SK-N-SH (cell line): ENCODE measurements at regions not wholly inside any gene's neighbourhood (a gene's known extent, or its start where the extent isn't known, plus 50 kb on each side); places are given as distances from the start of the nearest gene placed in this dataset.

Source experiments
- CTCF ChIA-PET: fragments of 300-600, 350-600 bp; formaldehyde crosslinking; extraction: SDS; loops from one replicate; lab custom pipeline; 2021; lab: Yijun Ruan, JAX
- POLR2A ChIA-PET: fragments of 350-600 bp; sonication (Branson Sonifier 250); formaldehyde crosslinking; extraction: SDS; loops from one replicate; lab custom pipeline; 2020; ENCODE audit warnings: antibody characterized with exemption, inconsistent platforms; lab: Yijun Ruan, JAX
- DNase-seq: peaks from one replicate; pipeline ENCODE4 v3.0.0; 2012
- H2AFZ ChIP-seq: fragments of 200-600 bp; sonication (generic); 2 replicates; pipeline ENCODE4 v1.8.1; 2016; ENCODE audit warnings: antibody characterized with exemption, mild to moderate bottlenecking, low read depth
- H3F3A ChIP-seq: fragments of 200-600 bp; sonication (generic); replicated peaks from 2 replicates; pipeline ENCODE3; 2016; ENCODE audit warnings: antibody characterized with exemption, mild to moderate bottlenecking; ENCODE audit not compliant: insufficient read depth
- H3K27ac ChIP-seq, 2 experiments: fragments of 200-500 bp in 1 of 2; fragments of 200-600 bp in 1 of 2; sonication (Bioruptor generic) in 1 of 2; sonication (generic), shearing (Covaris generic) in 1 of 2; 2 replicates each; pipeline versions ENCODE4 v1.5.1 to v1.6.1; 2014 to 2016; ENCODE audit warnings: low read depth in 2 of 2, inconsistent platforms in 1 of 2, low read length in 1 of 2, mild to moderate bottlenecking in 1 of 2, mixed read lengths in 1 of 2
- H3K27me3 ChIP-seq: fragments of 200-600 bp; sonication (generic), shearing (Covaris generic); 2 replicates; pipeline ENCODE4 v1.6.1; 2016; ENCODE audit warnings: mixed run types; ENCODE audit not compliant: insufficient read depth
- H3K36me3 ChIP-seq, 2 experiments: fragments of 200-500 bp in 1 of 2; fragments of 200-600 bp in 1 of 2; sonication (Bioruptor generic) in 1 of 2; sonication (generic) in 1 of 2; replicated peaks in 1 of 2; 2 replicates each; pipeline versions ENCODE3 to v1.5.1; 2014 to 2016; ENCODE audit warnings: low read length in 1 of 2, mild to moderate bottlenecking in 1 of 2; ENCODE audit not compliant: insufficient read depth in 2 of 2, control insufficient read depth in 1 of 2
- H3K4me1 ChIP-seq, 2 experiments: fragments of 200-500 bp in 1 of 2; fragments of 200-600 bp in 1 of 2; sonication (Bioruptor generic) in 1 of 2; sonication (generic), shearing (Covaris generic) in 1 of 2; 2 replicates each; pipeline versions ENCODE4 v1.5.1 to v1.6.1; 2014 to 2016; ENCODE audit warnings: low read depth in 1 of 2, low read length in 1 of 2, mixed run types in 1 of 2; ENCODE audit not compliant: insufficient read depth in 2 of 2, control insufficient read depth in 1 of 2
- H3K4me2 ChIP-seq: fragments of 200-600 bp; sonication (generic), shearing (Covaris generic); 2 replicates; pipeline ENCODE4 v1.6.1; 2017; ENCODE audit warnings: mixed run types
- H3K4me3 ChIP-seq, 2 experiments: fragments of 200-500 bp in 1 of 2; fragments of 200-600 bp in 1 of 2; sonication (Bioruptor generic) in 1 of 2; sonication (generic), shearing (Covaris generic) in 1 of 2; 2 replicates each; pipeline versions ENCODE4 v1.5.1 to v1.8.1; 2014 to 2016; ENCODE audit warnings: low read depth in 2 of 2, inconsistent platforms in 1 of 2, low read length in 1 of 2, mild to moderate bottlenecking in 1 of 2, mixed read lengths in 1 of 2, moderate library complexity in 1 of 2
- H3K79me2 ChIP-seq: fragments of 200-600 bp; sonication (generic); 2 replicates; pipeline ENCODE4 v1.8.1; 2017; ENCODE audit warnings: mild to moderate bottlenecking; ENCODE audit not compliant: insufficient read depth
- H3K9ac ChIP-seq: fragments of 200-600 bp; sonication (generic); 2 replicates; pipeline ENCODE4 v1.6.1; 2017; ENCODE audit warnings: mixed run types
- H3K9me2 ChIP-seq: fragments of 200-600 bp; sonication (generic); 2 replicates; pipeline ENCODE4 v1.6.1; 2017; ENCODE audit warnings: mixed run types
- H3K9me3 ChIP-seq: fragments of 200-600 bp; sonication (generic); 2 replicates; pipeline ENCODE4 v1.6.1; 2017; ENCODE audit warnings: mixed run types, mild to moderate bottlenecking, moderate library complexity
- H4K20me1 ChIP-seq: fragments of 200-600 bp; sonication (generic); 2 replicates; pipeline ENCODE4 v1.6.1; 2017; ENCODE audit warnings: mild to moderate bottlenecking, mixed run types; ENCODE audit not compliant: insufficient read depth
- EZH2phosphoT487 ChIP-seq: fragments of 200-600 bp; sonication (generic); IDR thresholded peaks from 2 replicates; pipeline ENCODE4 v1.6.1; 2017; ENCODE audit warnings: low read depth, mixed run types, mild to moderate bottlenecking, antibody characterized with exemption, moderate library complexity, borderline replicate concordance
- FOXJ3 ChIP-seq: sonication (generic); formaldehyde crosslinking; IDR thresholded peaks from 2 replicates; pipeline ENCODE4 v1.5.1; 2020; ENCODE audit warnings: mild to moderate bottlenecking, missing genetic modification reagents
- GATA2 ChIP-seq: sonication (generic); formaldehyde crosslinking; IDR thresholded peaks from 2 replicates; pipeline ENCODE4 v1.5.0; 2020; ENCODE audit warnings: mild to moderate bottlenecking, missing genetic modification reagents
- MXI1 ChIP-seq: IDR thresholded peaks from 2 replicates; pipeline ENCODE4 v1.6.1; 2012; ENCODE audit warnings: mild to moderate bottlenecking, low read depth, low read length, improper control_type of control experiment
- NRF1 ChIP-seq: IDR thresholded peaks from 2 replicates; pipeline ENCODE4 v1.6.1; 2012; ENCODE audit warnings: low read depth, mild to moderate bottlenecking, low read length
- PBX3 ChIP-seq: IDR thresholded peaks from 2 replicates; pipeline ENCODE4; 2012
- RAD21 ChIP-seq: IDR thresholded peaks from 2 replicates; pipeline ENCODE4 v1.6.1; 2012; ENCODE audit warnings: mild to moderate bottlenecking, low read length
- SIN3A ChIP-seq: IDR thresholded peaks from 2 replicates; pipeline ENCODE4 v1.6.1; 2012; ENCODE audit warnings: low read depth, mild to moderate bottlenecking, low read length, moderate library complexity, borderline replicate concordance
- TCF12 ChIP-seq: IDR thresholded peaks from 2 replicates; pipeline ENCODE4 v1.4.0; 2012
- TEAD4 ChIP-seq: IDR thresholded peaks from 2 replicates; pipeline ENCODE4 v1.4.0; 2012; ENCODE audit warnings: mild to moderate bottlenecking, borderline replicate concordance; ENCODE audit not compliant: insufficient read depth
- USF1 ChIP-seq: IDR thresholded peaks from 2 replicates; pipeline ENCODE4 v1.4.0; 2012; ENCODE audit warnings: low read depth, borderline replicate concordance
- WGBS: methylation state at CpG from one replicate; pipeline ENCODE4 v1.1.6; 2017; ENCODE audit warnings: low lambda C conversion rate; 5-methylcytosine and 5-hydroxymethylcytosine counted together
- TF ChIP-seq, protein P1 (sequence below): IDR thresholded peaks from 2 replicates; pipeline ENCODE4 v1.4.0; 2012; ENCODE audit warnings: low read depth, borderline replicate concordance
- TF ChIP-seq, protein P2 (sequence below): IDR thresholded peaks from 2 replicates; pipeline ENCODE4 v1.6.1; 2012; ENCODE audit warnings: mild to moderate bottlenecking, low read depth, low read length, moderate library complexity

DNA sequence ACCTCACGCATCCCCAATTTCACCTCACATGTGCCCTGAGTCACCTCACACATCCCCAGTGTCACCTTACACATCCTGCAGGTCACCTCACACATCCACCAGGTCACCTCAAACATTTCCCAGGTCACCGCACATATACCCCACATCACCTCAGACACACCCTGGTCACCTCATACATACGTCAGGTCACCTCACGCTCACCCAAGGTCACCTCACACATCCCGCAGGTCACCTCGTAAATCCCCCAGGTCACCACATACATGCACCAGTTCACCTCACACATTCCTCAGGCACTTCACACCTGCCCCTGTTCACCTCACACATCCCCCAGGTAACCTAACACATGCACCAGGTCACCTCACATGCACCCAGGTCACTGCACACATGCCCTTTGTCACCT lies 864.0 kb downstream of the TMEM121 start:
- no peaks in the 10 kb centered on the region; a peak in 1 of 4 replicates for H3K4me1 ChIP-seq
- DNase-seq, result no peak
- H3K36me3 ChIP-seq, result no peaks in the 10 kb centered on the region
- H3K9ac ChIP-seq, result no peak overlapping the region
- CTCF ChIA-PET, result no interaction called here
- peaks cover 54% of the 10 kb centered on the region for H3K79me2 ChIP-seq
- no peaks in the 10 kb centered on the region for H3K9me3 ChIP-seq
- H3K4me3 ChIP-seq, result no peak overlapping the region
- H3K27ac ChIP-seq, result no peak overlapping the region
- WGBS, result 92% methylated on average over 6 of the region's 6 CpGs
- peaks cover 7% of the 10 kb centered on the region; the same call in 1 of the 2 replicates for H4K20me1 ChIP-seq
- POLR2A ChIA-PET, result no interaction called here
- H3K27me3 ChIP-seq, result no peaks in the 10 kb centered on the region
- no peaks in the 10 kb centered on the region for H3K9me2 ChIP-seq
- TF ChIP-seq, protein P1, sequence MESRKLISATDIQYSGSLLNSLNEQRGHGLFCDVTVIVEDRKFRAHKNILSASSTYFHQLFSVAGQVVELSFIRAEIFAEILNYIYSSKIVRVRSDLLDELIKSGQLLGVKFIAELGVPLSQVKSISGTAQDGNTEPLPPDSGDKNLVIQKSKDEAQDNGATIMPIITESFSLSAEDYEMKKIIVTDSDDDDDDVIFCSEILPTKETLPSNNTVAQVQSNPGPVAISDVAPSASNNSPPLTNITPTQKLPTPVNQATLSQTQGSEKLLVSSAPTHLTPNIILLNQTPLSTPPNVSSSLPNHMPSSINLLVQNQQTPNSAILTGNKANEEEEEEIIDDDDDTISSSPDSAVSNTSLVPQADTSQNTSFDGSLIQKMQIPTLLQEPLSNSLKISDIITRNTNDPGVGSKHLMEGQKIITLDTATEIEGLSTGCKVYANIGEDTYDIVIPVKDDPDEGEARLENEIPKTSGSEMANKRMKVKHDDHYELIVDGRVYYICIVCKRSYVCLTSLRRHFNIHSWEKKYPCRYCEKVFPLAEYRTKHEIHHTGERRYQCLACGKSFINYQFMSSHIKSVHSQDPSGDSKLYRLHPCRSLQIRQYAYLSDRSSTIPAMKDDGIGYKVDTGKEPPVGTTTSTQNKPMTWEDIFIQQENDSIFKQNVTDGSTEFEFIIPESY, result no peak
- no peak for TF ChIP-seq MXI1
- no peak for TF ChIP-seq GATA2 (CRISPR knock-in tag)
- no peak for TF ChIP-seq TCF12
- TF ChIP-seq SIN3A, result no peak
- TF ChIP-seq, all 33 proteins: peak for 0
- Histone ChIP-seq H3K4me2 (no peak overlapping the region), H2AFZ (no peak overlapping the region), H3F3A (no peaks in the 10 kb centered on the region)

GRCh38 chr14:106390947-106391346 lies 864.6 kb downstream of the TMEM121 start:
- no peak for TF ChIP-seq EZH2phosphoT487
- TF ChIP-seq, protein P2, sequence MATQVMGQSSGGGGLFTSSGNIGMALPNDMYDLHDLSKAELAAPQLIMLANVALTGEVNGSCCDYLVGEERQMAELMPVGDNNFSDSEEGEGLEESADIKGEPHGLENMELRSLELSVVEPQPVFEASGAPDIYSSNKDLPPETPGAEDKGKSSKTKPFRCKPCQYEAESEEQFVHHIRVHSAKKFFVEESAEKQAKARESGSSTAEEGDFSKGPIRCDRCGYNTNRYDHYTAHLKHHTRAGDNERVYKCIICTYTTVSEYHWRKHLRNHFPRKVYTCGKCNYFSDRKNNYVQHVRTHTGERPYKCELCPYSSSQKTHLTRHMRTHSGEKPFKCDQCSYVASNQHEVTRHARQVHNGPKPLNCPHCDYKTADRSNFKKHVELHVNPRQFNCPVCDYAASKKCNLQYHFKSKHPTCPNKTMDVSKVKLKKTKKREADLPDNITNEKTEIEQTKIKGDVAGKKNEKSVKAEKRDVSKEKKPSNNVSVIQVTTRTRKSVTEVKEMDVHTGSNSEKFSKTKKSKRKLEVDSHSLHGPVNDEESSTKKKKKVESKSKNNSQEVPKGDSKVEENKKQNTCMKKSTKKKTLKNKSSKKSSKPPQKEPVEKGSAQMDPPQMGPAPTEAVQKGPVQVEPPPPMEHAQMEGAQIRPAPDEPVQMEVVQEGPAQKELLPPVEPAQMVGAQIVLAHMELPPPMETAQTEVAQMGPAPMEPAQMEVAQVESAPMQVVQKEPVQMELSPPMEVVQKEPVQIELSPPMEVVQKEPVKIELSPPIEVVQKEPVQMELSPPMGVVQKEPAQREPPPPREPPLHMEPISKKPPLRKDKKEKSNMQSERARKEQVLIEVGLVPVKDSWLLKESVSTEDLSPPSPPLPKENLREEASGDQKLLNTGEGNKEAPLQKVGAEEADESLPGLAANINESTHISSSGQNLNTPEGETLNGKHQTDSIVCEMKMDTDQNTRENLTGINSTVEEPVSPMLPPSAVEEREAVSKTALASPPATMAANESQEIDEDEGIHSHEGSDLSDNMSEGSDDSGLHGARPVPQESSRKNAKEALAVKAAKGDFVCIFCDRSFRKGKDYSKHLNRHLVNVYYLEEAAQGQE, result no peak
- no peak for TF ChIP-seq RAD21
- no peak for TF ChIP-seq USF1
- TF ChIP-seq PBX3, result no peak
- no peak for TF ChIP-seq TEAD4
- TF ChIP-seq FOXJ3 (CRISPR knock-in tag), result no peak
- no peak for TF ChIP-seq NRF1
- H3K79me2 ChIP-seq, result peaks cover 59% of the 10 kb centered on the region
- no peaks in the 10 kb centered on the region for H3K9me2 ChIP-seq
- H2AFZ ChIP-seq, result no peak overlapping the region
- no peak overlapping the region for H3K9ac ChIP-seq
- H3K27ac ChIP-seq, result no peak overlapping the region
- H4K20me1 ChIP-seq, result peaks cover 7% of the 10 kb centered on the region; the same call in 1 of the 2 replicates
- no peaks in the 10 kb centered on the region; a peak in 2 of 4 replicates for H3K4me1 ChIP-seq
- no peaks in the 10 kb centered on the region for H3K36me3 ChIP-seq
- no peaks in the 10 kb centered on the region for H3K9me3 ChIP-seq
- H3K4me2 ChIP-seq, result no peak overlapping the region
- no peaks in the 10 kb centered on the region for H3F3A ChIP-seq
- CTCF ChIA-PET, result no interaction called here
- POLR2A ChIA-PET, result no interaction called here
- 69% methylated on average over 6 of the region's 6 CpGs for WGBS
- no peak overlapping the region for H3K4me3 ChIP-seq
- DNase-seq, result no peak
- H3K27me3 ChIP-seq, result no peaks in the 10 kb centered on the region
